Left colon (tissue), 2 donors: ENCODE measurements at regions not wholly inside any gene's neighbourhood (a gene's known extent, or its start where the extent isn't known, plus 50 kb on each side); places are given as distances from the start of the nearest gene placed in this dataset.

Experiments
- ATAC-seq: fragments of 200-7000 bp; cut with Tn5 transposase; one replicate; pipeline ENCODE4 v1.9.1; 2020; ENCODE audit warnings: mild to moderate bottlenecking, moderate library complexity
- DNase-seq, 2 donors: peaks; one replicate each; pipeline ENCODE4 v3.0.0-alpha.2; 2020
- intact Hi-C, 2 donors: fragments of 100-400 bp; cut with DNase I in 1 of 2; cut with micrococcal nuclease in 1 of 2; formaldehyde crosslinking; loops; one replicate each; pipeline versions ENCODE4 v1.11.2 to v1.14.0; 2022; cut with DNase I, micrococcal nuclease
- donor health status: DM: no; HTN: no; CAD: no.
- donor health status: DM: yes; HTN: yes; CAD: no.

DNA sequence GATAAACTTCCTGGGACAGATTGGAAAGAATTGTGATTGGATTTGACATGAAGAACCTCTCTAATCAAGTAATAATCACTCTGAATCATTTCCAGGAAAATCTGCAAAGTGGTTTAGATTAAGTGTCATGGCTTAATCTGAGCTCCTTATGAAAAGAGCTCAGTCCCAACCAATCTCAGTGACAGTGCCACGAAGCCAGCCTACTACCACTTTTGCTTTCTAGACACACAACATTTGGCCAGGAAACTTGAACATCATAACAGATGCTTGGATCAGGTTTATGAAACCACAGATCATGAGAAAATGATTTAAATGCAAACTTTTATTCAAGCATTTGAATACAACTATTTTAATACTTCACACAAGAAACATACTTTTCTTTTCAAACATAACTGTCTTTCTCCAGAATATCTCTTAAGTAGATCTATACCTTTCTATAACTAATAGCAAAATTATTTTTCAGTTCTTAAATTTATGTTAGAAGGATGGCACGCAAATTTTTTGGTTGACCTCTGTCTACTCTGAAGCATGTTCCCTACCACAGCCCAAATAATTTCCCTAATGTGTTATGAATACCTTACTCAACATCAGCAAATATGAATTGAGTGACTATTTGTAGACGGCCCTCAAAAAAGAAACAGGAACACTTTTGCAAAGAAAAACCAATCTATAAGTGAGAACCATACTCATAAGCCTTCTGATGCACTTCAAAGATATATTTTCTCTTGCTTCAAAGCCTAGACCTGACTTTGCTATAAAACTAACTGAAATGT is 495.0 kb upstream of the ZNF385D start:
- intact Hi-C loops: no loop called here
- DNase-seq: no peak
- ATAC-seq: no peak

DNA sequence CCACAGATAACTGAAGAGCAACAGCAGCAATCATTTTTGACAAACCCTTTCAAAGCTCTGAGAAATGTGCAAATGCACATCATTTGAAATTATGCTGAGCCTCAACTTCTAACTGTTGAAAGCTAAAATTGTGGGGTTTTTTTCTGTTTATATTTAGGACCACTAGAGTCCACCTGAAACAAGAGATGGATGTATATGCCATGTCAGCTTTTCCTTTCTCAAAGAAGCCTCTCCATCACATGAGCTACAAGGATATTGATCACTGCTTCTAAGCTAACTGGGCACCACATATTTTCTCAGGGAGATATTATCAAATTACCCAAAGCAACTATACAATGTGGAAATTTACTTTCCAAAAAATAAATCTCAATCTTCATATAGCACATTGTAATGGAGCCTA is 498.6 kb upstream of the ZNF385D start:
- ATAC-seq: no peak
- intact Hi-C loops: no loop called here

DNA sequence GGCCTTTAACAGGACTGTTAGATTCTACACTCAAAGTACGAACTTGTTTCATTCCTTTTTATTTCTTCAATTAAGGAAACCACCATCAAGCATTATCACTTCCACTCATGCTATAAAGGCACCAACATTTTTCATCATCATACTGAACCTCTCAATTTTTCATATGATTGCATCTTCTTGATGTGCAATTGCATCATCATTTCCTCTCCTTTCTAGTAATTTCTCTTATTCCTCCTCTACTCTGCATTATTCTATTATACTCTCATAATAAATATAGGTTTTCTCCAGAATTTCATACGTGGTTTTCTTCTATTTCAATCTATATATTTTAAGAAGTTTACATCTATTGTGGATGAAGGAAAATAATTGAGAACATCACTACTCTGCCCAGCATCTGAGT is 506.2 kb upstream of the ZNF385D start:
- intact Hi-C loops: no loop called here
- DNase-seq: no peak

More for the DNA sequence above, 498.6 kb upstream of the ZNF385D start:
- no peak for DNase-seq

DNA sequence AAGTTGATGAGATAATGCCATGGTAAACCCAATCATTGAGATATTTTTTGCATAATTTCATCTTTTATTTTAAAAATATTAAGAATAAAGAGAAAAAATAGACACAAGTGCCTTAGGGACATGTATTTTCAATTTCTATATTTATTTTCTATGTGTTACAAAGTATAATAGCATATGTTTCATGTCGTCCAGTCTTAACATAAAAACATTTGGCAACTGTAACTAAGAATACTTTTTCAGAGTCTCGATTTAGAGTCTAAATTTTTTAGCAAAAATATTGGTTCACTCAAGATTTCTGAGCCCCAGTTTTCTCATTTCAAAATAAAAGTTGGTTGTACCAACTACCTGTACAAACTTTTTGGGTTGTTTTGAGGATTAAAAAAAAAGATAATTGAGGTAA is 511.4 kb upstream of the ZNF385D start:
- DNase-seq (no peak), ATAC-seq (no peak)
- intact Hi-C loops: no loop called here

More for the DNA sequence above, 506.2 kb upstream of the ZNF385D start:
- ATAC-seq: no peak

GRCh38 chr3:22263042-22263441 is 512.0 kb upstream of the ZNF385D start:
- no peak for ATAC-seq
- intact Hi-C loops: no loop called here
- DNase-seq: no peak

GRCh38 chr3:22265403-22265802 is 514.4 kb upstream of the ZNF385D start:
- DNase-seq (no peak), ATAC-seq (no peak)
- intact Hi-C loops: no loop called here

DNA sequence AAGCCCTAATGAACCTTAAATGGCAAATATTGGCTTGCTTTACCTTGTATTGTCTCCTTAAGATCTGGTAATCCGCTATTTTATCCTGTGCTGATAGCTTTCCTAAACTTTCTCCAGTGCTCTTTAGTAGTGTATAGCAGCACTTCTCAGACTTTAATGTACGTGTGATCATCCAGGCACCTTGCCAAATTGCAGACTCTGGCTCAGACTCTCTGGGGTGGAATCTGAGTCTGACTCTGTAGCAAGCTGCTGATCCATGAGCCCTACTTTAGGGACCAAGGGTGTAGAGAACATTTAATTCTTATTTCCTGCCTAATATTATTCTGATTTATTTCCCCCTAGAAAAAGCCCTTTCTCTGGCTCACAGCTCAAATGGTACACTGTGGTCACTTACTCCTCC is 518.8 kb upstream of the ZNF385D start:
- intact Hi-C loops: no loop called here
- ATAC-seq: no peak
- DNase-seq: no peak

GRCh38 chr3:22276351-22276750 is 525.3 kb upstream of the ZNF385D start:
- DNase-seq (no peak), ATAC-seq (no peak)
- intact Hi-C loops: no loop called here

DNA sequence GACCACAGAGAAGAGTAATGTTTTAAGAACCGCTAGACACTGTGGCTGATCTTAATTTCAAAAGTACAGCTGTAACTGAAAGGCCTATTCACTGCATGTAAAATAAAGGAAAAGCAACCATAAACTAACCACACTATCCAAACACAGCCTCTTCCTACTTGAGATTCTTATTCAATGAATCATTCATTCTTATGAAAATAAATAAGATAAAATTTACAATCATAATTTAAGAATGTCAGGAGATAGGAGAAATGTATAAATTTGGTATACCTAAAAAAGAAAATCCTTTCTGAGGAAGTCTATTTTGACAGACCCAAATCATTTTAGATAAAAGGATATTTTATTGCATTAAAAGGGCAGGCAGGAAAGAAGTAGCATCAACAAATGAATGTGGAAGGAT is 533.5 kb upstream of the ZNF385D start:
- ATAC-seq (no peak), DNase-seq (no peak)
- intact Hi-C loops: no loop called here

- no peak for ATAC-seq
- no peak for DNase-seq
- intact Hi-C loops: no loop called here
These were observed 537.7 kb upstream of the ZNF385D start for GRCh38 chr3:22288756-22289155.

- ATAC-seq: no peak
- intact Hi-C loops: no loop called here
- no peak for DNase-seq
These were observed 541.7 kb upstream of the ZNF385D start for GRCh38 chr3:22292681-22293080.

GRCh38 chr3:22296601-22297000 is 545.6 kb upstream of the ZNF385D start:
- ATAC-seq: no peak
- intact Hi-C loops: no loop called here
- no peak for DNase-seq

DNA sequence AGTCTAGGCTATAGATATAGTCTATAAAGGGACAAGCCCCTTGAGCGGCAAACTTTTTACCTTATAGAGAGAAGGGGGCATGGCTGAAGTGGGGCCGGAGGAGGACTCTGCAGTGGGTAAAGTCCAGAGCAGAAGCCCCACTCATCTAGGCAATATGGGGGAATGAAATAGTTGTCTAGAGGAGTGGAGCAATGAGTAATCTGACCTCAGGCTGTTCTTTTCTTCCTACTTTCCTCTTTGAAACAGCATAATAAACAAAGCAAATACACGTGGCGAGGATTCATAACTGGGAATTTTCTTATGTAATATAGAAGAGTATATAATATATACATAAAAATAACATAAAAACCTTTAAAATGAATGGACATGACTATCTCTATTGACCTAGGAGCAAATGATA is 546.4 kb upstream of the ZNF385D start:
- intact Hi-C loops: no loop called here
- no peak for ATAC-seq
- no peak for DNase-seq

- ATAC-seq (no peak), DNase-seq (no peak)
- intact Hi-C loops: no loop called here
These were observed 555.4 kb upstream of the ZNF385D start for GRCh38 chr3:22306454-22306853.

DNA sequence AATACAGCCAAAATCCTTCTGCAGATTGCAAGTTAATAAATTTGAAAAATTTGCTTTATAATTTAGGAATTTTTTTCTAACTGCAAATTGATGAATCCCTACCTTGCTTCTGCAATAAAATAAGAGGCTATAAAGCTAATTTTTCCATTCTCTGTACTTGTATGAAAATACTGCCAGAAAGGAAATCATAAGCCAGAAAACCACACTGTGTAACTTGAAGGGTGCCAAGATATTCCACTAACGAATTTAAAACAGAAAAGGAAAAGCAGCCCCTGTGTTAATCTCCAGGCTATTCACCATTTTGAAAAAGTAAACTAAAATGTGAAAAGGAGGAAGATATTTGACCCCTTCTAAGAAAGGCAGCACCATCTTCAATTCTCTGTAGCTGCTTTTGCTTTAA is 557.9 kb upstream of the ZNF385D start:
- DNase-seq (no peak), ATAC-seq (no peak)
- intact Hi-C loops: no loop called here

- intact Hi-C loops: no loop called here
- ATAC-seq (no peak), DNase-seq (no peak)
These were observed 564.9 kb upstream of the ZNF385D start for GRCh38 chr3:22315925-22316324.

- intact Hi-C loops: no loop called here
- DNase-seq (no peak), ATAC-seq (no peak)
These were observed 567.3 kb upstream of the ZNF385D start for GRCh38 chr3:22318325-22318724.

DNA sequence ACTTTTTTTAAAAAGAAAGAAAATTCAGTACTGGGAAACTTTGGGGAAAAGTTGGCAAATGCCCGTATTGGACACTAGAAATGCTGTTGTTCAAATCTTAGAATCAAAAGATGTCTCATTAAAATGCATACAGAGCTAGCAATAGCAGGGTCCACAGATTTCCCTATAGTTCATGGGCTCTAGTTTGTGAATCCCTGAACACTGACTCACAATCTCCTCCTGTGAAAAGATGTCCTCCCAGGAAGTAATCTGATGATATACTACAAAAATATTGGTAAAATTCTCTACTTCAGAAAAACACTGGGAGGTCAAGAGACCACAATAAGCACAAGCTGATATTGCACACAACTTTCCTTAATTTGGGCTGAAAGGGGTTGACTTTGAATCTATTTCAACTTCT is 568.4 kb upstream of the ZNF385D start:
- intact Hi-C loops: no loop called here
- ATAC-seq (no peak), DNase-seq (no peak)

GRCh38 chr3:22322861-22323260 is 571.9 kb upstream of the ZNF385D start:
- intact Hi-C loops: no loop called here
- ATAC-seq: no peak
- no peak for DNase-seq

DNA sequence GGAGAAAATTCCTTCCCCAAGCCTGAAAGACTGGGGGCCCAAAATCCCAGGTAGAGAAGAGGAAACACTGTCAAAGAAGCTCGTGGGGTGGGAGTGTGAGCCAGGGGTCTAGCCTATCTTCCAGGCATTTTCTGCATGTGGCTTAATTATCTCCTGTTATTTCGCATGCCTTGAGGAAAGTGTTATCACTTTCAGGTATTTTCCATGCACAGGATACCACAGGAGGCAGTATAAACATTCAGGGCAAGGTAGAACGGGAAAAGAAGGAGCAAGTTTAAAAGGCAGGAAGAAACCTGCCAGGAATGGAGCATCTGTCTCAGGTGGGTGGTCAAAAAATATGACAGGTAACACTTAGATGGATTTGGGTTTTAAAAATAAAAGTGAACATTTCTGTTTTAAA is 575.3 kb upstream of the ZNF385D start:
- intact Hi-C loops: no loop called here
- DNase-seq: no peak
- no peak for ATAC-seq

DNA sequence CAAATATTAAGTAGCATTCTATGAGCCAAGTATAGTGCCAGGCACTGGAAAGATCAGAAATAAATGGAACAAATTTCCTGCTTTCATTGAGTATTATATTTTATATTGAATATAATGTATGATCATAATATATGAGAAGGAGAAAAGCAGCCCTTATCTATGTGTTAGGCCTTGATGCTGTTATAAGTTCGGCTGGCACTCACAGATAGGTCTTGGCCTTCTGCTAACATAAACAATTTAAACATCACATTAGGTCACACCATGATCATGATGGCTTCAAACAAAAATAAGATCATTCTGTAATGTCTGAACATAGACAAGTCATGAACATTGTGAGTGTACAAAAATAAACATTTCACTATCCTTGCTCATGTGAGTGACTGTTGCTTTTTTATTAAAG is 584.0 kb upstream of the ZNF385D start:
- no peak for DNase-seq
- intact Hi-C loops: no loop called here
- ATAC-seq: no peak
